GM23248 (cell line): ENCODE measurements at regions not wholly inside any gene's neighbourhood (a gene's known extent, or its start where the extent isn't known, plus 50 kb on each side); places are given as distances from the start of the nearest gene placed in this dataset.

Experiments
- EZH2 ChIP-seq: fragments of 200-600 bp; sonication (generic); IDR thresholded peaks from 2 replicates; pipeline ENCODE4 v1.6.1; 2018; ENCODE audit warnings: antibody characterized with exemption, mild to moderate bottlenecking; ENCODE audit not compliant: insufficient read depth, poor library complexity, severe bottlenecking
- EZH2phosphoT487 ChIP-seq: fragments of 200-600 bp; sonication (generic); IDR thresholded peaks from 2 replicates; pipeline ENCODE4 v1.6.1; 2018; ENCODE audit warnings: antibody characterized with exemption, moderate library complexity, mild to moderate bottlenecking, low read depth; ENCODE audit not compliant: insufficient read depth

- TF ChIP-seq EZH2phosphoT487: no peak
- no peak for TF ChIP-seq EZH2
Observed at GRCh38 chr6:94498099-94498498, 1078.7 kb upstream of the EPHA7 start.
